ENCODE measurements at regions not wholly inside any gene's neighbourhood (a gene's known extent, or its start where the extent isn't known, plus 50 kb on each side); places are given as distances from the start of the nearest gene placed in this dataset.

DNA sequence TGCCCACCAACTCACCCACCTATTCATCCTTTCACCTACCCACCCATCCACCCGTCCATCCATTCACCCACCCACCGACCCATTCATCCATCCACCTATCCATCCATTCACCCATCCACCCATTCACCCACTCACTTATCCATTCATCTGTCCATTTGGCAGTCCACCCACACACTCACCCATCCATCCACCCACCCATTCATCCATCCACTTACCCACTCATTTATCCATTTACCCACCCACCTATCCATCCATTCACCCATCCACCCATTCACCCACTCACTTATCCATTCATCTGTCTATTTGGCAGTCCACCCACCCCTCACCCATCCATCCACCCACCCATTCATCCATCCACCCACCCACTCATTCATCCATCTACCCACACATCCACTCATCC, 278.1 kb upstream of the IRX4 start:
- TF ChIP-seq, protein P1, sequence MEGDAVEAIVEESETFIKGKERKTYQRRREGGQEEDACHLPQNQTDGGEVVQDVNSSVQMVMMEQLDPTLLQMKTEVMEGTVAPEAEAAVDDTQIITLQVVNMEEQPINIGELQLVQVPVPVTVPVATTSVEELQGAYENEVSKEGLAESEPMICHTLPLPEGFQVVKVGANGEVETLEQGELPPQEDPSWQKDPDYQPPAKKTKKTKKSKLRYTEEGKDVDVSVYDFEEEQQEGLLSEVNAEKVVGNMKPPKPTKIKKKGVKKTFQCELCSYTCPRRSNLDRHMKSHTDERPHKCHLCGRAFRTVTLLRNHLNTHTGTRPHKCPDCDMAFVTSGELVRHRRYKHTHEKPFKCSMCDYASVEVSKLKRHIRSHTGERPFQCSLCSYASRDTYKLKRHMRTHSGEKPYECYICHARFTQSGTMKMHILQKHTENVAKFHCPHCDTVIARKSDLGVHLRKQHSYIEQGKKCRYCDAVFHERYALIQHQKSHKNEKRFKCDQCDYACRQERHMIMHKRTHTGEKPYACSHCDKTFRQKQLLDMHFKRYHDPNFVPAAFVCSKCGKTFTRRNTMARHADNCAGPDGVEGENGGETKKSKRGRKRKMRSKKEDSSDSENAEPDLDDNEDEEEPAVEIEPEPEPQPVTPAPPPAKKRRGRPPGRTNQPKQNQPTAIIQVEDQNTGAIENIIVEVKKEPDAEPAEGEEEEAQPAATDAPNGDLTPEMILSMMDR (IDR thresholded peaks at IDR 0.05) = no peak
- TF ChIP-seq POLR2AphosphoS5 (IDR thresholded peaks at IDR 0.05) (no peak), POLR2A (IDR thresholded peaks at IDR 0.05) (no peak)

Data from suprapubic skin (tissue), 4 donors.